GM12873 (cell line): ENCODE measurements at regions not wholly inside any gene's neighbourhood (a gene's known extent, or its start where the extent isn't known, plus 50 kb on each side); places are given as distances from the start of the nearest gene placed in this dataset.

Experiments used
- CTCF ChIP-seq: IDR thresholded peaks from 2 replicates; pipeline ENCODE4 v1.5.1; 2012; ENCODE audit warnings: low read depth, mild to moderate bottlenecking, moderate library complexity, low read length, control low read depth; ENCODE audit not compliant: insufficient read depth; ENCODE audit errors: missing control alignments

- no peak for TF ChIP-seq CTCF
Measured at GRCh38 chr22:22410677-22411076, 97.9 kb downstream of the ZNF280B start.

DNA sequence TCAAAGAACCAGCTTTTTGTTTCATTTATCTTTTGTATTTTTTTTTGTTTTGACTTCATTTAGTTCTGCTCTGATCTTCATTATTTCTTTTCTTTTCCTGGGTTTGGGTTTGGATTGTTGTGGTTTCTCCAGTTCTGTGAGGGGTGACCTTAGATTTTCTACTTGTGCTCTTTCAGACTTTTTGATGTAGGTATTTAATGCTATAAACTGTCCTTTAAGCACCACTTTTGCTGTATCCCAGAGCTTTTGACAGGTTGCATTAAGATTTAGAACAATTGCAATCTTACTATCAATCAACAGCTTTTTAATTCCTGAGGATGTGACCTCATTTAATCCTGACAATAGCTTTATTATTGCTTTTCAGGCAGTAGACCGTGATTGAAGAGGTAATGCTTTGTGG lies 94.3 kb downstream of the ZNF280B start:
- TF ChIP-seq CTCF, result no peak

GRCh38 chr22:22417495-22418162 lies 90.9 kb downstream of the ZNF280B start:
- no peak for TF ChIP-seq CTCF

DNA sequence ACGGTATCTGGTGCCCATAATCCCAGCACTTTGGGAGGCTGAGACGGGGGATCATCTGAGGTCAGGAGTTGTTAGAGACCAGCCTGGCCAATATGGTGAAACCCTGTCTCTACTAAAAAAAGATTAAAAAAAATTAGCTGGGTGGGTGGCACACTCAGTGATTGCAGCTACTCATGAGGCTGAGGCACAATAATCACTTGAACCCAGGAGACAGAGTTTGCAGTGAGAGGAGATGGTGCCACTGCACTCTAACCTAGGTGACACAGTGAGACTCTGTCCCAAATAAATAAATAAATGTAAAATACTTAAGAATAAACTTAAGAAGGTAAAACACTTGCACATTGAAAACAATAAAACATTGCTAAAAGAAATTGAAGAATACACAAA lies 90.4 kb downstream of the ZNF280B start:
- no peak for TF ChIP-seq CTCF

GRCh38 chr22:22418957-22419356 lies 89.6 kb downstream of the ZNF280B start:
- TF ChIP-seq CTCF, result no peak

DNA sequence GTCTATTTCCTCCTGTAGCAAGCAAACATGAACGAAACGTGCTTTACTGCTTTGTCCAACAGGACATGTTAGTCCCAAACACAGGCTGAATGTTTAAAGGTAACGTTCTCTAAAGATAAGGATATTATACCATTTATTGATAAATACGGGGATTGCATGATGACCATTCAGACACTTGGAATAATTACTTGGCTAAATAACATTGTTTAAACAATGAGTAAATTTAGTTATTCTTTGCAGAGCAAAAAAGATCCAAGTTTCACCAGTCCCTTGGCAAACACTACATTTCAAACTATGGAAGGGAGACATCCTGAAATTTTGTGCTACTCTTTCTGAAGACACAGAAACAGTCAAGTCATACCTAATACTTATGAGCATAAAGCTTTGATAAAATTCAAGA lies 88.0 kb downstream of the ZNF280B start:
- TF ChIP-seq CTCF, result no peak

- TF ChIP-seq CTCF, result no peak
Measured at GRCh38 chr22:22421392-22421791, 87.2 kb downstream of the ZNF280B start.
